Nephron progenitor cell (in vitro differentiated cells): ENCODE measurements at regions not wholly inside any gene's neighbourhood (a gene's known extent, or its start where the extent isn't known, plus 50 kb on each side); places are given as distances from the start of the nearest gene placed in this dataset.
A peak's percentile ranks its signal among the peaks of the same experiment; 100 is the strongest.

Experiments used
- DNase-seq: peaks from one replicate; pipeline ENCODE4 v3.0.0; 2021
- H3K27ac Mint-ChIP-seq: 2 replicates; pipeline ENCODE4 v1.8.0; 2021; ENCODE audit warnings: mild to moderate bottlenecking, moderate library complexity, mixed read lengths
- H3K27me3 Mint-ChIP-seq: 2 replicates; pipeline ENCODE4 v1.8.0; 2021; ENCODE audit warnings: mild to moderate bottlenecking, low read depth, mixed read lengths; ENCODE audit not compliant: poor library complexity
- H3K36me3 Mint-ChIP-seq: 2 replicates; pipeline ENCODE4 v1.8.0; 2021; ENCODE audit warnings: low read depth, mixed read lengths
- H3K4me1 Mint-ChIP-seq: 2 replicates; pipeline ENCODE4 v1.8.0; 2021; ENCODE audit warnings: mixed read lengths
- H3K4me3 Mint-ChIP-seq: 2 replicates; pipeline ENCODE4 v1.8.0; 2021; ENCODE audit warnings: mild to moderate bottlenecking, moderate library complexity, mixed read lengths
- H3K9me3 Mint-ChIP-seq: 2 replicates; pipeline ENCODE4 v1.8.0; 2021; ENCODE audit warnings: mild to moderate bottlenecking, moderate library complexity, mixed read lengths
- TF ChIP-seq, protein P1 (sequence below): fragments of 200-600 bp; sonication (generic); IDR thresholded peaks from 2 replicates; pipeline ENCODE4 v1.5.0; 2021; ENCODE audit warnings: antibody characterized with exemption

GRCh38 chr1:110771245-110772022 lies 96.7 kb upstream of the KCNA3 start:
- H3K27me3 Mint-ChIP-seq = peaks cover 45% of the 10 kb centered on the region
- TF ChIP-seq, protein P1, sequence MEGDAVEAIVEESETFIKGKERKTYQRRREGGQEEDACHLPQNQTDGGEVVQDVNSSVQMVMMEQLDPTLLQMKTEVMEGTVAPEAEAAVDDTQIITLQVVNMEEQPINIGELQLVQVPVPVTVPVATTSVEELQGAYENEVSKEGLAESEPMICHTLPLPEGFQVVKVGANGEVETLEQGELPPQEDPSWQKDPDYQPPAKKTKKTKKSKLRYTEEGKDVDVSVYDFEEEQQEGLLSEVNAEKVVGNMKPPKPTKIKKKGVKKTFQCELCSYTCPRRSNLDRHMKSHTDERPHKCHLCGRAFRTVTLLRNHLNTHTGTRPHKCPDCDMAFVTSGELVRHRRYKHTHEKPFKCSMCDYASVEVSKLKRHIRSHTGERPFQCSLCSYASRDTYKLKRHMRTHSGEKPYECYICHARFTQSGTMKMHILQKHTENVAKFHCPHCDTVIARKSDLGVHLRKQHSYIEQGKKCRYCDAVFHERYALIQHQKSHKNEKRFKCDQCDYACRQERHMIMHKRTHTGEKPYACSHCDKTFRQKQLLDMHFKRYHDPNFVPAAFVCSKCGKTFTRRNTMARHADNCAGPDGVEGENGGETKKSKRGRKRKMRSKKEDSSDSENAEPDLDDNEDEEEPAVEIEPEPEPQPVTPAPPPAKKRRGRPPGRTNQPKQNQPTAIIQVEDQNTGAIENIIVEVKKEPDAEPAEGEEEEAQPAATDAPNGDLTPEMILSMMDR = no peak
- no peak for DNase-seq
- H3K9me3 Mint-ChIP-seq = peaks cover 4% of the 10 kb centered on the region
- no peaks in the 10 kb centered on the region for H3K4me1 Mint-ChIP-seq
- H3K36me3 Mint-ChIP-seq = no peaks in the 10 kb centered on the region
- no peak overlapping the region for H3K27ac Mint-ChIP-seq
- H3K4me3 Mint-ChIP-seq = no peak overlapping the region

DNA sequence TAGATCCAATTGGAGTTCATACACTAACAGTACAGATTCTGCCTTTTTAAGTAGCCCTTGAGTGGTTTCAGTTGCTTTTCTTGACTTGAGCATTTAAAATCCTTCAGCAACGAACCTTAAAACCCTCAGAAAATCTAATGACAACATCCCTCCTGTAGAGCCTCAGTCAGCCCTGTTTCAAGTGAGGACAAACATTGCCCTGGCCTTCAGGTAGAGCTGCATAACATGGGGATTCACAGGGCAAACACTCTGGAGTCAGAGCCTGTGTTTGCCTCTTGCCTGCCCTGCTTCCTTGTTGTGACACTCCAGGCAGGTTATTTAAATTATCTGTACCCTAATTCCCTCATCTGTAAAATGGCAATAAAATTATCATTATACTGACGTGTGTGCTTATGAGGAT lies 96.1 kb upstream of the KCNA3 start:
- no peak overlapping the region for H3K27ac Mint-ChIP-seq
- no peaks in the 10 kb centered on the region for H3K36me3 Mint-ChIP-seq
- peaks cover 4% of the 10 kb centered on the region for H3K9me3 Mint-ChIP-seq
- H3K4me3 Mint-ChIP-seq = no peak overlapping the region
- H3K4me1 Mint-ChIP-seq = no peaks in the 10 kb centered on the region
- TF ChIP-seq, protein P1 = no peak
- DNase-seq = no peak
- peaks cover 41% of the 10 kb centered on the region for H3K27me3 Mint-ChIP-seq

GRCh38 chr1:110768605-110769004 lies 93.9 kb upstream of the KCNA3 start:
- Mint-ChIP-seq H3K36me3 (no peaks in the 10 kb centered on the region), H3K4me3 (no peak overlapping the region), H3K9me3 (peaks cover 4% of the 10 kb centered on the region), H3K27ac (no peak overlapping the region), H3K27me3 (peaks cover 38% of the 10 kb centered on the region), H3K4me1 (no peaks in the 10 kb centered on the region)
- no peak for DNase-seq
- TF ChIP-seq, protein P1 = no peak

DNA sequence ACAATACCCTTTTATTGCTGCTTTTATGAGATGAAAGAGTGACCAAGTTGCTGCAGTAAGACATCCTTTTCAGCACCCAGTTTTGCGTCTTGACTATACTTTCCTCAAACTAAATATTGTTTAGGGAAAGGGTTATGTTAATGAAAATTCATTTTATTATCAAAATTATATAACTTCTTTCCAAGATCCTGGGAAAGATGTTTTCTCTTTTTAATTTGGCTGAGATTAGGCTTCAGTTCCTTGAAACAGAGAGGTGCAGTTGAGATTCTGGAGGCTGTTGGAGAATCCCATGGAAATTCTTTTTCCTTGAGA lies 91.6 kb upstream of the KCNA3 start:
- no peaks in the 10 kb centered on the region for H3K4me1 Mint-ChIP-seq
- H3K27me3 Mint-ChIP-seq = peaks cover 44% of the 10 kb centered on the region
- TF ChIP-seq, protein P1 = no peak
- no peak overlapping the region for H3K4me3 Mint-ChIP-seq
- no peak overlapping the region for H3K27ac Mint-ChIP-seq
- no peaks in the 10 kb centered on the region for H3K36me3 Mint-ChIP-seq
- H3K9me3 Mint-ChIP-seq = no peaks in the 10 kb centered on the region
- DNase-seq = no peak

GRCh38 chr1:110765640-110766335 lies 91.0 kb upstream of the KCNA3 start:
- Mint-ChIP-seq H3K9me3 (no peaks in the 10 kb centered on the region), H3K27ac (no peak overlapping the region), H3K4me1 (no peaks in the 10 kb centered on the region), H3K36me3 (no peaks in the 10 kb centered on the region), H3K4me3 (no peak overlapping the region), H3K27me3 (peaks cover 44% of the 10 kb centered on the region)
- DNase-seq = peak; percentile 33
- TF ChIP-seq, protein P1 = peak; percentile 89

DNA sequence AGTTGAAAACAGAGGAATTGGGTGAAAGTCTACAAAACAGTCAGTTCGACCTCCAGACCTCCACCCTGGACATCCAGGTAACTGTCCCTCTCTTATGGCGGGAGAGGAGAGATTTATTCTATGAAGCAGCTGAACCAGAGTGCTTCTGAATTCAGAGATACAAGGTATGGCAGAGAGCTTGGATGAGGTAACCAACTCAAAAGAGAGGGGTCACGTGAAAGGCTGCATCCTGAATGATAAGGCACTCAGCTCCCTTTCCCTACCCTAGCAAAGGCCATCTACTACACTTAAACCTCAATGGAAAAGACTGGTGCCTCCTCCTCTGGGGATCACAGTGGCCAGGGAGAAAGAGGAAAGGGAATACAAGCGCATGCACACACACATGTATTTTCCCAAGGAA lies 88.4 kb upstream of the KCNA3 start:
- no peaks in the 10 kb centered on the region for H3K9me3 Mint-ChIP-seq
- H3K36me3 Mint-ChIP-seq = no peaks in the 10 kb centered on the region
- TF ChIP-seq, protein P1 = no peak
- no peak overlapping the region for H3K27ac Mint-ChIP-seq
- no peaks in the 10 kb centered on the region for H3K4me1 Mint-ChIP-seq
- no peak for DNase-seq
- H3K4me3 Mint-ChIP-seq = no peak overlapping the region
- peaks cover 34% of the 10 kb centered on the region for H3K27me3 Mint-ChIP-seq
